ENCODE measurements at regions not wholly inside any gene's neighbourhood (a gene's known extent, or its start where the extent isn't known, plus 50 kb on each side); places are given as distances from the start of the nearest gene placed in this dataset.

DNA sequence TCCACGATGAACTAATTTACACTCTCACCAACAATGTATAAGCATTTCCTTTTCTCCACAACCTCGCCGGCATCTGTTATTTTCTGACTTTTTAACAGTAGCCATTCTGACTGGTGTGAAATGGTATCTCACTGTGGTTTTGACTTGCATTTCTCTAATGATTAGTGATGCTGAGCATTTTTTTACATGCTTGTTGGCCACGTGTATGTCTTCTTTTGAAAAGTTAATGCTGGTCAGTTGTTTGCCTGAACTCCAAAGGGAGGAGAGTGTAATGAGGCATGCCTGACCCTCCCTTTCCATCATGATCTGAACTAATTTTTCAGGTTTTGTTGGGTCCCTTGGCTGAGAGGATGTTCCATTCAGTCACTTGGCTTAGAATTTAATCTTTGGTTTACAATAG is 50.7 kb upstream of the SVIL start:
- Histone ChIP-seq H3K36me3 (ENCODE audit: insufficient read depth, low read length) (peaks cover 5% of the 10 kb centered on the region; the same call in 1 of the 2 replicates), H3K4me1 (ENCODE audit: insufficient read depth, low read length) (peaks cover 19% of the 10 kb centered on the region), H3K9me3 (ENCODE audit: control insufficient read depth, insufficient read depth, low read length) (0 out of 2 replicates have a peak, but pooled peaks cover 2% of the 10 kb centered on the region), H3K9ac (ENCODE audit: low read depth, low read length) (no peak overlapping the region)
